Muscle of leg (tissue), 3 donors: ENCODE measurements at regions not wholly inside any gene's neighbourhood (a gene's known extent, or its start where the extent isn't known, plus 50 kb on each side); places are given as distances from the start of the nearest gene placed in this dataset.

ENCODE experiments used
- DNase-seq: peaks from one replicate; pipeline ENCODE4 v3.0.0; 2013
- H3K27ac ChIP-seq: one replicate; pipeline ENCODE4 v1.5.1; 2013; ENCODE audit warnings: mild to moderate bottlenecking, low read length, control low read depth
- H3K27me3 ChIP-seq: one replicate; pipeline ENCODE4 v1.6.1; 2013; ENCODE audit warnings: low read length; ENCODE audit not compliant: control insufficient read depth, insufficient read depth
- H3K36me3 ChIP-seq: one replicate; pipeline ENCODE4 v1.6.1; 2013; ENCODE audit warnings: low read length; ENCODE audit not compliant: control insufficient read depth, insufficient read depth
- H3K4me1 ChIP-seq: one replicate; pipeline ENCODE4 v1.6.1; 2013; ENCODE audit warnings: low read length; ENCODE audit not compliant: control insufficient read depth, insufficient read depth
- H3K4me3 ChIP-seq: one replicate; pipeline ENCODE4 v1.5.1; 2013; ENCODE audit warnings: low read length, control low read depth
- H3K9me3 ChIP-seq: replicated peaks from 2 replicates; pipeline ENCODE4 v1.6.1; 2013; ENCODE audit warnings: low read depth, low read length; ENCODE audit not compliant: control insufficient read depth
- WGBS: methylation state at CpG from one replicate; pipeline ENCODE4 v1.1.5; 2013; ENCODE audit warnings: missing lambda C conversion rate; ENCODE audit not compliant: insufficient coverage; 5-methylcytosine and 5-hydroxymethylcytosine counted together

DNA sequence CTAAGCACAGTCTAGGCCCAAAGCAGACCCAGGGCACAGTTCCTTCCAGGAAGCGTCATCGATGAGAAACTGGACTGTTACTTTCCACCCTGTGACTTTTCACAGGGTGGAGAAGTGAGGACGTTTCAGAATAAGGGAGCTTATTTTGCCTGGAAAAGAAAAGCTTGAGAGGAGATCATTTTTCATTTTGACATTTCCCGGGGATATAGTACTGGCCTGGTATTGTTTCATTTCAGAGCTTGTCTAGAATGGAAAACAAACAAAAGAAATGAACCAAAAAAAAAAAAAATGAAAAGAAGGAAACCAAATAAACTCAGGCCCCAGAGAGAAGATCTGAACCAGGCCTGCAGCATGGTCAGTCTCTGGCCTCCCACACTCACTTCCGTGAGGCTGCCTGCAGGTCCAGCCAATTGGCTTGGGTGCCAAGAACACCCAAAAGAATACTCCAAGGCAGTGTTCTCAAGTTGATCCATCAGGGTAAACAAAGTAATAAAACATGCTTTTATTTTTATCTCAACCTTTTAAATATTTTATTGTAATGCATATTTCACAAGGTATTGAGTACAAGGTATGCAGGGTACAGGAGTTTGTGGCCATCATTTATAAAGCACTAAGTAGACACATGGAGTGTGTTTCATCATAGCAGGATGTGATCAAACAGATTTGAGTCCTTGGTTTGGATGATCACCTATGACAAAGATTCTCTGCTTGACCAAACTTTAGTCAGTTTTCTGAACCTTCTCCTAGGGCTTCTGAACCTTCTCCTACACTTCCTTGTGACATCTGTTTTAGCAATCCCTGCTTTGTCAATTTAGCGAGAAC is 176.9 kb upstream of the GGTLC1 start:
- Histone ChIP-seq H3K4me3 (no peak overlapping the region), H3K27ac (no peak overlapping the region), H3K27me3 (no peaks in the 10 kb centered on the region), H3K9me3 (no peaks in the 10 kb centered on the region), H3K4me1 (no peaks in the 10 kb centered on the region), H3K36me3 (no peaks in the 10 kb centered on the region)
- DNase-seq, result no peak
- WGBS, result 29% methylated on average over 3 of the region's 6 CpGs

DNA sequence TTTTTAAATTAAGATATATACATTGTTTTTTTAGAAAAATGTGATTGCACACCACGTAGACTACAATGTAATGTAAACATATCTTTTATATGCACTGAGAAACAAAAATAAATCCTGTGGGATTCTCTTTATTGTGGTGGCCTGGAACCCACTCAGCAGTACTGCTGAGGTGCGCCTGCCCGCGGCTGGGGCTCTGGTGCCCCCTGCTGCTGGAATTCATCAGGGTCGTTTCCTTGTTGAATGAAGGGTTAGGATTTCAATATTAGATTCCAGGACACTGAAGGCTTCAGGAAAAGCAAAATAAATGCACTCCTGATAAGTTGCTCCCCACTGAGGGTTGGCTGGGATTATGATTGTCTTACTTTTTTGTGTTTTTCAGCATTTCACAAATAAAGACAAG is 175.8 kb upstream of the GGTLC1 start:
- H3K36me3 ChIP-seq, result no peaks in the 10 kb centered on the region
- 30% methylated on average over 4 of the region's 5 CpGs for WGBS

DNA sequence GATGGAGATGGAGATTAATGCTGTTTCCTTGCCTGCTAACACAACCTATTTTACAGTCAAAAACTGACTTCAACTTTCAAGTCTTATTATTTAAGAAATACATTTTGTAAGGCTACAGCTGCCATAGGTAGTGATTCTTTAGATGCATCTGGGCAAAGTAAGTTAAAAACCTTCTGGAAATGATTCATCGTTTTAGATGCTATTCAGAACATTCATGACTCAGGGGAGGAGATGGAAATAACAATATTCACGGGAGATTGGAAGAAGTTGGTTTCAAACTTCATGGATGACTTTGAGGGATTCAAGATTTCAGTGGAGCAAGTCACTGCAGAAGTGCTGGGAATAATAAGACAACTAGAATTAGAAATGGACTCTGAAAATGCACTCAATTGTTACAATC is 174.9 kb upstream of the GGTLC1 start:
- 86% methylated on average over 1 of the region's 2 CpGs for WGBS
- H3K4me1 ChIP-seq, result no peaks in the 10 kb centered on the region
- H3K27ac ChIP-seq, result no peak overlapping the region
- DNase-seq, result no peak
- H3K9me3 ChIP-seq, result no peaks in the 10 kb centered on the region
- no peaks in the 10 kb centered on the region for H3K27me3 ChIP-seq
- H3K36me3 ChIP-seq, result no peaks in the 10 kb centered on the region
- H3K4me3 ChIP-seq, result no peak overlapping the region

More for the DNA sequence above, 175.8 kb upstream of the GGTLC1 start:
- DNase-seq, result no peak
- H3K4me1 ChIP-seq, result no peaks in the 10 kb centered on the region
- H3K27me3 ChIP-seq, result no peaks in the 10 kb centered on the region
- no peak overlapping the region for H3K4me3 ChIP-seq
- H3K9me3 ChIP-seq, result no peaks in the 10 kb centered on the region
- H3K27ac ChIP-seq, result no peak overlapping the region

DNA sequence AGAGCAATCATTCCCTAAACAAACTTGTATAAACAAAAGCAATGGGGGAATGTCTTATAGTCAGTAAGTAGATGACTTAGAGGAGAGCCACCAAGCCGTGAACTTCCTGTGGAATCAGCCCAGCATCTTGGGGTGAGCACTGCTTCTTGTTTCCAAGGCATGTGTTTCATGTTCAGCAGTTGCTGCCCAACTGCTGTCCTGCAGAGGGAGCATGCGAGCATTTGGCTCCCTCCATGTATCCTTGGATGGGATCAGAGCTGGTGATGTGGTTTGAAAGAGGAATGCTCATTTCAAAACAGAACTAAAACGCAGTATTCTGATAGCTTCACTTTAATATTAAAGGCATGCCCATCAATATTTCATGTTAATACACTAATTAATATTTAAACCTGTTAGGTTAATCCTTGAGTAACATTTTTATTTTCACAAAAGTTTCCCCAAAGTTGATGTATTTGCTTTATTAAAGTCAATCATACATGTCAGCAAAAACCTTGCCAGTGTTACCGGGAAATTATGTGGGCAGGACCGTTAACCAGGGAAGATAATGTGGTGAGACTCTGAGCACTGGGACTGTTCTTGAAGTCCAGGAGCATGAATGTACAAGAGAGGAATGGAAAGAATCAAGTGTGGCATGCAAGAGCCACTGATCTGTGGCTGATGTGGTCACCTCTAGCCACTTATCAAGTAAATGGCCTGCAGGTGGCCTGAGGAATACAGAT is 172.1 kb upstream of the GGTLC1 start:
- Histone ChIP-seq H3K27me3 (no peaks in the 10 kb centered on the region), H3K27ac (no peak overlapping the region), H3K9me3 (no peaks in the 10 kb centered on the region), H3K4me3 (no peak overlapping the region), H3K36me3 (no peaks in the 10 kb centered on the region), H3K4me1 (no peaks in the 10 kb centered on the region)
- WGBS, result 50% methylated on average over 2 of the region's 5 CpGs
- DNase-seq, result peak; percentile 80

DNA sequence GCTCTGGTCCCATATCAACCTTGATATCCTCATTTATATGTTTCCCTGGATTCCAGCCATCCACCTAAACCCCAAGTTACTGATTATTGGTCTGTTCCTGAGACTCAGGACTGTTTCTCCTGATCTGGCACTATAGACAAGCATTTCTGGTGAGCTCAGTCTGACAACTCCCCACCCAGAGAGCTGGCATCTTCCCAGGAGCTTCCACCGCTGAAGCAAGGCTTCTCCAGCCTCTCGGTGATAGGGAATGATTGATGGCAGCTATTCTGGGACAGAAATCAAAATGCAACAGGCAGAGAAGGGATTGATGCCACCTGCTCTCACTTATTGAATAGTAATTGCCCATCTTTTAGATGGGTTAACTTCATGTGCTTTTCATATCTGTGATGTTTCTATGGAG is 169.7 kb upstream of the GGTLC1 start:
- Histone ChIP-seq H3K4me3 (no peak overlapping the region), H3K4me1 (peaks cover 5% of the 10 kb centered on the region), H3K27ac (no peak overlapping the region), H3K27me3 (no peaks in the 10 kb centered on the region), H3K36me3 (no peaks in the 10 kb centered on the region), H3K9me3 (no peaks in the 10 kb centered on the region)
- peak; percentile 30 for DNase-seq
- no CpG with 5 or more reads among the region's 2 CpGs for WGBS

DNA sequence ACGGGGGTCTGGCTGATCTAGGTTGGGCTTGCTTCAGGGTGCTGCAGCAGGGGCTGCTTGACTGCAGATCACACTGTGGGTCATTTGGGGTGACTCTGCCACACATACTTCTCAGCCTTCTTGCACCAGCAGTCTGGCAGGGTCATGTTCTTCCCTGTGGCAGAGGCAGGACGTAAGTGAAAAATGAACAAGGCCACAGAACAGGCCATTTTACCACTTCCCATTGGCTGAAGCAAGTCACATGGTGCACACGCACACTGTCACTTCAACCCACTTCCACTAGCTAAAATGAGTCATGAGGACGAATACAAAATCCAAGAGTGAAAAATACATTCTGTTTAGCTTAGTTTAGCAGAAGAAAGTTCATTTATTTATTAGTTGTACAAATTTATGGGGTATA is 168.6 kb upstream of the GGTLC1 start:
- WGBS, result 87% methylated on average over 2 of the region's 4 CpGs
- DNase-seq, result no peak
- Histone ChIP-seq H3K4me3 (no peak overlapping the region), H3K27me3 (no peaks in the 10 kb centered on the region), H3K36me3 (no peaks in the 10 kb centered on the region), H3K9me3 (no peaks in the 10 kb centered on the region), H3K27ac (no peak overlapping the region), H3K4me1 (peaks cover 11% of the 10 kb centered on the region)

DNA sequence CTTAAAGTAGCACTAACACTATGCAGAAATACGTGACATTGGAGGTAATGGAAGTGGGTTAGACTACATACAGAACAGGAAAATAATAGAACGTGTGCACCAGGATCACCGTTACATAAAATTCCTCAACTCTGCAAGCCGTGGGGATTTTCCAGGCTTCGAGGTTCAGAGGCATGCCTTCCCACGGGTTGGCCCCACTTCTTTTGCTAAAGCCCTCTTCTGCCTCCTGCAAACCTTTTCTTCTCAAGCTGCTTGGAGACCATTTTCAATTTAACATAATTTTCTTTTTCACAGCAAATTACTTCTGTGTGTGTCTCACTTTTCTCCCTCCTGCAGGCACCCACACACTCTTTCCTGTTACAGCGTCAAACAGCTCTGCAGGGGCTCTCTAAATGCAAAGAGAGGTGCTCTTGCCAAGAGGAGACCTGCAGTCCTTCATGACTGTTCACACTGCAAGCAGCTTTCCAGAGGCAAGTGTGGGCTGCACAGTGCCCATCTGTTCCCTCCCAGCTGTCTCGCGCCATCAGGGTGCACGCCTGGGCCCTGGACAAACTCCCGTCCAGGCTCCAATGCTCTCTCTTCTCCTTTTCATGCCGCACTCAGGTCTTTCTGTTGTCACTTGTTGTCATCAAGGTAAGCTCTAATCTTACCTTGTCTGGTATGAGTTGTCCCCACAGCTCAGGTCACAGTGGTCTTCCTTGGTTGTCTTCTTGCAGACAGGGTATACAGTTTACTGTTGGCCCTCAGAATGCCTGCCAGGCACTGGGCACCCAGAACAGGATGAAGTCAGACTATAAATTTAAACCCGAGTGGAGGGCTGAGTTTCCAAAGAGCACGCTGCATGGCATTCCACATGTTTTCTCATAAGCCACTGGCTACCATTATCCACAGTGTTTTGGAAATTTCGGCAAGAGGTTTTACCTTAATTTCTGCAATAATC is 164.8 kb upstream of the GGTLC1 start:
- Histone ChIP-seq H3K36me3 (no peaks in the 10 kb centered on the region), H3K9me3 (no peaks in the 10 kb centered on the region), H3K27me3 (no peaks in the 10 kb centered on the region), H3K27ac (peak overlapping the region; percentile 64), H3K4me1 (peaks cover 11% of the 10 kb centered on the region), H3K4me3 (no peak overlapping the region)
- WGBS, result 62% methylated on average over 11 of the region's 15 CpGs
- peak; percentile 46 for DNase-seq

DNA sequence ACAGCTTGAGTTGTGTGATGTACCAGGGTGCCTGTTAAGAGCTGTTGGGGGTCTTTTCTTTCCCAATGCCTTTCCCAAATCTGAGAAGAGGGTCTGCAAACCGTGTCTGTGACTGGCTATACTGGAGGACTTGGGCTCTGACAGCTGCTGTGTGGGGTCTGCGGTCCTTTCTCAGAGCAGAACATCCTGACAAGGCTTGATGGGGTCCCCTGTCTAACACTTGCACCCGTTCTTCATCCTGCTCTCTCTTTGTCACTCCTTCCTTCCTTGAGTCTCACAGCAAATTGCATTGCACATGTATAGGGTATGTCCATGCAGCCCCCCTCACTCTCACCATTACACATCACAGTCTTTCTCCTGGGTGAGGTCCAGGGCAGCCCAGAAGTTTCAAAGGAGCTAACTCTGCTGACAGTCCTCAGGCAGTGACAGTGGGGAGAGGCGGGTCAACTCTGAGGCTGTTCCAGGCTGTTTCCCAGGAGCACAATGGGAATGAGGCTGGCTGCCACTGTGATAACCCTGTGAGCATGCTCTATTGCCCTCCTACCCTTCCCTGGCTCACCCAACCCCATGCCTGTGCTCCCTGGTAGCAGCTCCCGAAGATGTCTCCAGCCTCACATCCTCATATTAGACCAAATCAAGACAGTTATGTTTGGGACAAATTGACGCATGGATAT is 163.2 kb upstream of the GGTLC1 start:
- no peak overlapping the region for H3K27ac ChIP-seq
- 86% methylated on average over 1 of the region's 6 CpGs for WGBS

DNA sequence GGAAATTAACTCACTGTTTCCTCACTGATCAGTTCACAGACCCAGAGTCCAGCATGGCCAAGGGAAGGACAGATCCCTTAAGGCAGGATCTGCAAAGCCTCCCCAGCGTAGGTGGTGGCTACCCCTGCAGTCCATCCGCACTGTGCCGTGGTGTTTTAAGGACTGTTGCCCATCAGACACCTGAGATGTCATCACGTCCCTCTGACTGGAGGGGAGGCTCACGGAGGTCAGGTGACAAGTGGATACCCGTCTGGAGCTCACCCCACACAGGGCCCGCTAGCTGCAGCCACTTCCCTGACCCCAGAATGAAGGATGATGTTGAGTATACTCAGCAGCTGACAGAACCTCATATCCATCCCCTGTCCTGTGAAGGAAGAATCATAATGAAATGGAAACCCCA is 161.8 kb upstream of the GGTLC1 start:
- Histone ChIP-seq H3K27me3 (no peaks in the 10 kb centered on the region), H3K36me3 (no peaks in the 10 kb centered on the region), H3K4me3 (no peak overlapping the region), H3K9me3 (no peaks in the 10 kb centered on the region), H3K27ac (no peak overlapping the region), H3K4me1 (peaks cover 11% of the 10 kb centered on the region)
- DNase-seq, result no peak
- 93% methylated on average over 6 of the region's 7 CpGs for WGBS

More for the DNA sequence above, 163.2 kb upstream of the GGTLC1 start:
- no peak for DNase-seq
- H3K9me3 ChIP-seq, result no peaks in the 10 kb centered on the region
- H3K27me3 ChIP-seq, result no peaks in the 10 kb centered on the region
- H3K4me1 ChIP-seq, result peaks cover 11% of the 10 kb centered on the region
- H3K4me3 ChIP-seq, result no peak overlapping the region
- H3K36me3 ChIP-seq, result no peaks in the 10 kb centered on the region
